CD4-positive, alpha-beta memory T cell (primary cell): ENCODE measurements at regions not wholly inside any gene's neighbourhood (a gene's known extent, or its start where the extent isn't known, plus 50 kb on each side); places are given as distances from the start of the nearest gene placed in this dataset.
A peak's percentile ranks its signal among the peaks of the same experiment; 100 is the strongest.
"Not testable (repeated sequence)": the region's sequence is repeated elsewhere in the genome, so short reads cannot be mapped to it uniquely, and the experiment has no call there.

Experiments
- CTCF ChIA-PET: fragments of 350-600 bp; sonication (Branson Sonifier 250); formaldehyde crosslinking; loops from one replicate; lab custom pipeline; 2021; ENCODE audit warnings: inconsistent platforms; ENCODE audit not compliant: partially characterized antibody; lab: Charles Lee
- POLR2A ChIA-PET: fragments of 350-600 bp; sonication (Branson Sonifier 250); formaldehyde crosslinking; loops from one replicate; lab custom pipeline; 2021; ENCODE audit not compliant: partially characterized antibody; lab: Charles Lee
- DNase-seq, 5 donors: peaks; one replicate each; pipeline versions ENCODE4 v3.0.0 to v3.0.0-alpha.2; 2020 to 2022; ENCODE audit warnings: mixed read lengths in 1 of 5
- H3K27ac ChIP-seq: one replicate; pipeline ENCODE4 v1.7.0; 2013; ENCODE audit warnings: low read depth, low read length
- H3K27me3 ChIP-seq: 2 replicates; pipeline ENCODE4 v1.7.0; 2013; ENCODE audit warnings: mild to moderate bottlenecking, low read length, moderate library complexity; ENCODE audit not compliant: insufficient read depth
- H3K36me3 ChIP-seq: 2 replicates; pipeline ENCODE4 v1.7.0; 2013; ENCODE audit warnings: mild to moderate bottlenecking, low read length, moderate library complexity; ENCODE audit not compliant: insufficient read depth
- H3K4me1 ChIP-seq: 2 replicates; pipeline ENCODE4 v1.7.0; 2013; ENCODE audit warnings: mild to moderate bottlenecking, low read length, moderate library complexity; ENCODE audit not compliant: insufficient read depth
- H3K4me3 ChIP-seq, 2 donors: one replicate each; pipeline ENCODE4 v1.7.0; 2013; ENCODE audit warnings: low read length in 2 of 2, mild to moderate bottlenecking in 1 of 2
- H3K9me3 ChIP-seq, 2 donors: one replicate each; pipeline ENCODE4 v1.7.0; 2013; ENCODE audit warnings: low read length in 2 of 2, control low read depth in 1 of 2; ENCODE audit not compliant: control insufficient read depth in 1 of 2
- H3K27ac Mint-ChIP-seq, 7 donors: one replicate each; pipeline ENCODE4 v1.8.0; 2020 to 2021; ENCODE audit warnings: mixed read lengths in 7 of 7, mild to moderate bottlenecking in 6 of 7, inconsistent platforms in 3 of 7, moderate library complexity in 3 of 7
- H3K27me3 Mint-ChIP-seq, 2 donors: one replicate each; pipeline ENCODE4 v1.8.0; 2020 to 2021; ENCODE audit warnings: mixed read lengths in 2 of 2
- H3K36me3 Mint-ChIP-seq, 2 donors: one replicate each; pipeline ENCODE4 v1.8.0; 2020 to 2021; ENCODE audit warnings: mixed read lengths in 2 of 2, inconsistent platforms in 1 of 2, mild to moderate bottlenecking in 1 of 2
- H3K4me1 Mint-ChIP-seq, 4 donors: one replicate each; pipeline ENCODE4 v1.8.0; 2020 to 2021; ENCODE audit warnings: mixed read lengths in 4 of 4, mild to moderate bottlenecking in 1 of 4
- H3K4me3 Mint-ChIP-seq, 8 donors: one replicate each; pipeline ENCODE4 v1.8.0; 2020 to 2021; ENCODE audit warnings: mixed read lengths in 8 of 8, mild to moderate bottlenecking in 7 of 8, moderate library complexity in 6 of 8, inconsistent platforms in 3 of 8
- H3K9me3 Mint-ChIP-seq, 8 donors: one replicate each; pipeline ENCODE4 v1.8.0; 2020 to 2021; ENCODE audit warnings: mixed read lengths in 8 of 8, mild to moderate bottlenecking in 5 of 8, inconsistent platforms in 3 of 8, moderate library complexity in 1 of 8
- intact Hi-C: fragments of 100-400 bp; cut with micrococcal nuclease; formaldehyde crosslinking; loops from one replicate; pipeline ENCODE4 v1.15.1; 2023

DNA sequence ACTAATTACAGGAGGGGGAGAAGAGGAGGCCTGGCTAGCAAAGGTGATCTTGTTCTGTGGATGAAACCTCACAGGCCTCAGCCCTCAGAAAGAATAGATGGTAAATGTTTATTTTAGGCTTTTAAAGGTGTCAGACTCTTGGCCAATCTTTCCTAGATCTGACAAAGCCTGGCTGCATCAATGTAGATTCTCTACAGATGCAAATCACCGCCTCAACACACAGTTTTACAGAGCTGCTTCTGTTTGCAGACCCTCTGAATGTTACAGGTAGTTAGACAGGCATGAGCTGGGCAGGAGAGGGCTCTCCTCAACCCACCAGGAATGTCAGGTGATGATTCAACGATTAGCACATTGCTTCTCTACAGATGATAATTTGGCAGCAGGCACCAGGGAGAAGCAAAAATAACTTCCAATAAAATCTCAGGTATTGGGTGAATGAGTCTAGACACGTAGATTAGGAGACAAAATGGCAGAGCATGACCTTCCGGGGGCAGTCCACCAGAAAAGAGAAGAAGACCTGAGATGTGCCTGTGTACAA is 105.4 kb upstream of the VANGL1 start:
- POLR2A ChIA-PET = no interaction called here
- H3K36me3 Mint-ChIP-seq = no peaks in the 10 kb centered on the region
- intact Hi-C loops = no loop called here
- H3K4me1 Mint-ChIP-seq = peaks cover 0 to 4% (median 2%) of the 10 kb centered on the region in 4 donors
- DNase-seq = no peak
- peaks cover 0 to 4% (median 0%) of the 10 kb centered on the region in 8 donors for H3K9me3 Mint-ChIP-seq
- Histone ChIP-seq H3K4me3 (no peak overlapping the region), H3K27me3 (no peaks in the 10 kb centered on the region), H3K36me3 (no peaks in the 10 kb centered on the region), H3K4me1 (no peaks in the 10 kb centered on the region), H3K27ac (no peak overlapping the region), H3K9me3 (no peaks in the 10 kb centered on the region)
- H3K4me3 Mint-ChIP-seq = no peak overlapping the region
- CTCF ChIA-PET = no interaction called here
- no peak overlapping the region for H3K27ac Mint-ChIP-seq
- H3K27me3 Mint-ChIP-seq = peaks cover 1 to 16% of the 10 kb centered on the region in 2 donors

DNA sequence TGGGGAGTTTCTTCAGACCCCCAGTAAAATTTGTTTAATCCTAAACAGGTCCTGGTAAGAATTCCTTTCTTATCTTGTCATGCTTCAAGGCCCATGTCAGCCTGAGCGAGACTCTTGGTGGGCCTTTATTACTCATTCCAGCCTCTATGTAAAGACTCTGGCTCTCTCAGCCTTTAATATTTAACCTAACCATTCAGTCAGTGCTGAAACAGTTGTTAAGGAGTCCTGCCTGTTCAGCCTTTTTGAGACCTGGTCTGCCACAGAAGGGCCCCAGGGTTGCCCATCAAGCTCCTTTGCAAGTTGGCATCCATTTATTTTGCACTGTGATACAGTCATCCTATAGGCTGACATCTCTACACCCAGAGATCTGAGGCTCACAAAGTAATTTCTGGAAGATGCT is 107.7 kb upstream of the VANGL1 start:
- H3K27me3 Mint-ChIP-seq = peaks cover 0 to 15% of the 10 kb centered on the region in 2 donors
- H3K27me3 ChIP-seq = no peaks in the 10 kb centered on the region
- H3K36me3 ChIP-seq = no peaks in the 10 kb centered on the region
- no peak overlapping the region for H3K27ac Mint-ChIP-seq
- no peak overlapping the region for H3K4me3 ChIP-seq
- DNase-seq = no peak
- H3K4me1 ChIP-seq = no peaks in the 10 kb centered on the region
- H3K9me3 Mint-ChIP-seq = peaks cover 0 to 4% (median 0%) of the 10 kb centered on the region in 8 donors
- no peak overlapping the region for H3K27ac ChIP-seq
- intact Hi-C loops = no loop called here
- no peaks in the 10 kb centered on the region for H3K36me3 Mint-ChIP-seq
- POLR2A ChIA-PET = no interaction called here
- peaks cover 0 to 4% (median 2%) of the 10 kb centered on the region in 4 donors for H3K4me1 Mint-ChIP-seq
- H3K4me3 Mint-ChIP-seq = no peak overlapping the region
- no peaks in the 10 kb centered on the region for H3K9me3 ChIP-seq
- CTCF ChIA-PET = interaction anchor here (1.2 kb wide), 1 partner anchor 15 kb away, joined by 3 read pairs; no protein-coding TSS in a partner anchor

DNA sequence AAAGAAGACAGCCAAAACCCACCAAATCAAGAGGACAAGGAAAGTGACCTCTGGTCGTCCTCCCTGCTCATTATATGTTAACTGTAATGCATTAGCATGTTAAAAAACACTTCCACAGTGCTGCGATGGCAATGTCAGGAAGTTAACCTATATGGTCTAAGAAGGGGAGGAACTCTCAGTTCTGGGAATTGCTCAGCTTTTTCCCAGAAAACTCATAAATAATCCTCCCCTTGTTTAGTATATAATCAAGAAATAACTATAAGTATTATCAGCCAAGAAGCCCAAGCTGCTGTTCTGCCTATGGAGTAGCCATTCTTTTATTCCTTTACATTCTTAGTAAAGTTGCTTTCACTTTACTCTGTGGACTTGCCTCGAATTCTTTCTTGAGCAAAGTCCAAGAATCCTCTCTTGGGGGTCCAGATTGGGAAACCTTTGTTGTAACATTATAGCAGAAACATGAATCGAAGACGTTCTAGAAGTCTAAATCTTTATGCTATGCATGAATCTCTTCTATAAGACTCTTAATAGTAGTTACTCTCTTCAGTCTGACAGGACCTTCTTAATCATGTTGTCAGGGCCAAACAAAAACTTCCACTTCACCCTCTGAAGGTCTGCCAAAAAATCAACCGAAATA is 110.0 kb upstream of the VANGL1 start:
- no peak overlapping the region for H3K4me3 ChIP-seq
- DNase-seq = no peak
- Mint-ChIP-seq H3K9me3 (peaks cover 0 to 4% (median 0%) of the 10 kb centered on the region in 8 donors), H3K36me3 (no peaks in the 10 kb centered on the region), H3K4me1 (peaks cover 0 to 4% (median 2%) of the 10 kb centered on the region in 4 donors), H3K4me3 (peak overlapping the region in 1 of 8 donors; percentile 6), H3K27me3 (peaks cover 0 to 14% of the 10 kb centered on the region in 2 donors), H3K27ac (no peak overlapping the region)
- H3K36me3 ChIP-seq = no peaks in the 10 kb centered on the region
- no peak overlapping the region for H3K27ac ChIP-seq
- H3K27me3 ChIP-seq = no peaks in the 10 kb centered on the region
- intact Hi-C loops = no loop called here
- no peaks in the 10 kb centered on the region for H3K9me3 ChIP-seq
- POLR2A ChIA-PET = no interaction called here
- H3K4me1 ChIP-seq = no peaks in the 10 kb centered on the region
- CTCF ChIA-PET = no interaction called here

DNA sequence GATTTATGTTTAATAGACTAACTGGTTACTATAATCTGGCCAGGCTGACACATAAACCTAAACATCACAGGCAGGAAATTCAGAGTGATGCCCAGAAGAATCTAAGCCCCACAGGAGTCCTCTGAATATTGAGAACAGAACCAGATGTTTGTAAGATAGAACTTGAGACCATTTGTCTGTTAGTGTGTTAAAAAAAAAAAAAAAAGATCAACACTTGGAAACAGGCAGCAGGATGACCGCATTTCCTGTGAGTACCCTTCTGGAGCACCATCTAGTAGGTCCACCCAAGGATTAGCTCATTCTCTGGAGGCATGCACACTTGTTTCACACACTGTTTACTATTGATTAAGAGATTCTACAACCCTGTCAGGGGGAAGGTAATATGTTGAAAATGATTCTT is 111.4 kb upstream of the VANGL1 start:
- H3K27me3 ChIP-seq = no peaks in the 10 kb centered on the region
- H3K4me1 ChIP-seq = no peaks in the 10 kb centered on the region
- no peak for DNase-seq
- H3K27ac ChIP-seq = no peak overlapping the region
- Mint-ChIP-seq H3K36me3 (no peaks in the 10 kb centered on the region), H3K4me1 (peaks cover 0 to 4% (median 2%) of the 10 kb centered on the region in 4 donors), H3K27me3 (peaks cover 0 to 11% of the 10 kb centered on the region in 2 donors), H3K9me3 (peaks cover 0 to 4% (median 0%) of the 10 kb centered on the region in 8 donors), H3K27ac (no peak overlapping the region), H3K4me3 (no peak overlapping the region)
- H3K4me3 ChIP-seq = no peak overlapping the region
- intact Hi-C loops = no loop called here
- no peaks in the 10 kb centered on the region for H3K9me3 ChIP-seq
- CTCF ChIA-PET = no interaction called here
- POLR2A ChIA-PET = no interaction called here
- H3K36me3 ChIP-seq = no peaks in the 10 kb centered on the region

DNA sequence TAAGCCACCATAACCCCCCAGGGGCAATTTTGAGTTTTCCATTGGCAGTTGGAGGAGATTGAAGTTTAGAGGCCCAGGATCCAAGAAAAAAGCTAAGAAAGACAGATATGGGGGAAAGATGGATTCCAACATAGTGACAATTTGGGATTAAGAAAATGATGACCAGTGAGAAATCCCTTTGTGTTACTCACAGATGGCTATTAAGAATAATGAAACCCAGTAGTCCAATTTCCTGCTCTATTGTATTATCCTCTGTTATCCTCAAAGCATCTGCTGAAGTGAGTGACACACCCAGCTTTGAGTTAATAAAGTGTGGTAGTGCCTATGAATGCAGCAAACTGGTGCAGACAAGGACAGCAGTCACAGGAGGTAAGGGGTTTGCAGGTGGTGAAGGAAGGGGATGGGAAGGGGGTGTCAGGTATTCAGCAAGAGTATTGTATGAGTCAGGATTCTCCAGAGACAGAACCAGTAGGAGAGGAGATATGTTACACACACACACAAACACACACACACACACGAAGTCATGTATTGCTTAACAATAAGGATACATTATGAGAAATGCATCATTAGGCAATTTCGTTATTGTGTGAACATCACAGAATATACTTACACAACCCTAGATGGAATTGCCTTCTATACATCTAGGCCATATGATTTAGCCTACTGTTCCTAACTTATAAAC is 112.4 kb upstream of the VANGL1 start:
- intact Hi-C loops = no loop called here
- Histone ChIP-seq H3K9me3 (no peaks in the 10 kb centered on the region), H3K4me3 (no peak overlapping the region), H3K36me3 (no peaks in the 10 kb centered on the region), H3K4me1 (no peaks in the 10 kb centered on the region), H3K27ac (no peak overlapping the region), H3K27me3 (no peaks in the 10 kb centered on the region)
- ChIA-PET CTCF (no interaction called here), POLR2A (no interaction called here)
- Mint-ChIP-seq H3K9me3 (no peaks in the 10 kb centered on the region), H3K4me1 (peaks cover 0 to 4% (median 2%) of the 10 kb centered on the region in 4 donors), H3K27ac (no peak overlapping the region), H3K36me3 (no peaks in the 10 kb centered on the region), H3K4me3 (no peak overlapping the region), H3K27me3 (peaks cover 0 to 11% of the 10 kb centered on the region in 2 donors)
- DNase-seq = no peak

DNA sequence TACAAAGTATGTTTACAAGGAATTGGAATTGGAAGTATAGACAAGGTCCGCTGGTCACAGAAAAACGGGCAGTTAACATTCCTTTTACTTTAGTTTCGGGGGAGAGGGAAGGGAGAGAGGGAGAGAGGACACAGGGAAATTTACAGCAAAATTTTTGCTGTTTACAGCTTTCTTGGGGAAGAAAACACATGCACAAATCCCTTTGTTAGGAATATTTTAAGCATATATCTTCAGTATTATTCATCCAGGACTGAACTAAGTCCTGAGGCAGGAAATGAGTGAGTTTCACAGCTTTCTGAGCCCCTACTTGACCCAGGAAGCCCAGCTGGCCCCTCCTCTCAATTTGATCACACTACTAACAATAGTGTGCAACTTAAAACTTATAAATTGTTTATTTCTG is 113.4 kb upstream of the VANGL1 start:
- H3K4me1 Mint-ChIP-seq, H3K27ac ChIP-seq, H3K4me1 ChIP-seq, intact Hi-C loops, H3K4me3 Mint-ChIP-seq, POLR2A ChIA-PET, H3K27me3 ChIP-seq, H3K9me3 ChIP-seq, H3K27me3 Mint-ChIP-seq, CTCF ChIA-PET, H3K9me3 Mint-ChIP-seq, DNase-seq, H3K36me3 Mint-ChIP-seq, H3K36me3 ChIP-seq, H3K27ac Mint-ChIP-seq, H3K4me3 ChIP-seq: not testable (repeated sequence)

DNA sequence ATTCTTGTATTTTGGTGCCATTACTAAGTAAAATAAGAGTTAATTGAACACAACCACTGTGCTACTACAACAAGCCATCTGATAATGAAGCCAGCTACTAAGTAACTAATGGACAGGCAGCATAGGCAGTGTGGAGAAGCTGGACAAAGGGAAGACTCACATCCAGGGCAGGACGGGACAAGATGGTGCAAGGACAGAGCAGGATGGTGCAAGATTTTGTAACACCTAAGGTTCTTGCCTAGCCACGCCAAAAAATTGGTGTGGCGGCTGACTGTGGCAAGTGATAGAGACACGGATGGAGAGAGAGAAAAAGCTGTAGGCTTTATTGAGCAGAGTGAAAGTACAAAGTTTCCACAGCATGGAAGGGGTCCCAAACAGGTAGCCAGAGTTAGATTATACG is 114.0 kb upstream of the VANGL1 start:
- Mint-ChIP-seq H3K27me3 (peaks cover 1 to 6% of the 10 kb centered on the region in 2 donors), H3K27ac (no peak overlapping the region), H3K9me3 (peaks cover 0 to 2% (median 0%) of the 10 kb centered on the region in 8 donors), H3K4me1 (peaks cover 0 to 4% (median 2%) of the 10 kb centered on the region in 4 donors), H3K4me3 (no peak overlapping the region), H3K36me3 (no peaks in the 10 kb centered on the region)
- POLR2A ChIA-PET = no interaction called here
- no peaks in the 10 kb centered on the region for H3K36me3 ChIP-seq
- no peak overlapping the region for H3K4me3 ChIP-seq
- no peak overlapping the region for H3K27ac ChIP-seq
- CTCF ChIA-PET = no interaction called here
- H3K4me1 ChIP-seq = no peaks in the 10 kb centered on the region
- H3K27me3 ChIP-seq = no peaks in the 10 kb centered on the region
- no peaks in the 10 kb centered on the region for H3K9me3 ChIP-seq
- intact Hi-C loops = no loop called here
- no peak for DNase-seq
